ENCODE measurements at regions not wholly inside any gene's neighbourhood (a gene's known extent, or its start where the extent isn't known, plus 50 kb on each side); places are given as distances from the start of the nearest gene placed in this dataset.

- Mint-ChIP-seq H3K4me1 (ENCODE audit: low read depth) (no peaks in the 10 kb centered on the region), H3K9me3 (ENCODE audit: low read depth) (peaks cover 26% of the 10 kb centered on the region), H3K4me3 (ENCODE audit: low read depth) (no peak overlapping the region), H3K36me3 (ENCODE audit: insufficient read depth) (peaks cover 1% of the 10 kb centered on the region), H3K27ac (no peak overlapping the region), H3K27me3 (peaks cover 17% of the 10 kb centered on the region)
- no peak for TF ChIP-seq CTCF (IDR thresholded peaks at IDR 0.05; ENCODE audit: unreplicated experiment)
- no peak for DNase-seq (ENCODE audit: low spot score, unreplicated experiment)
Observed at GRCh38 chr1:30095451-30096025, 627.8 kb downstream of the MATN1 start.

- no peaks in the 10 kb centered on the region for H3K4me1 Mint-ChIP-seq (ENCODE audit: low read depth)
- peaks cover 1% of the 10 kb centered on the region for H3K36me3 Mint-ChIP-seq (ENCODE audit: insufficient read depth)
- no peak overlapping the region for H3K4me3 Mint-ChIP-seq (ENCODE audit: low read depth)
- peaks cover 16% of the 10 kb centered on the region for H3K27me3 Mint-ChIP-seq
- no peak for DNase-seq (ENCODE audit: low spot score, unreplicated experiment)
- TF ChIP-seq CTCF (IDR thresholded peaks at IDR 0.05; ENCODE audit: unreplicated experiment) = no peak
- H3K27ac Mint-ChIP-seq = no peak overlapping the region
- peaks cover 26% of the 10 kb centered on the region for H3K9me3 Mint-ChIP-seq (ENCODE audit: low read depth)
Observed at GRCh38 chr1:30095051-30095450, 628.3 kb downstream of the MATN1 start.

GRCh38 chr1:30092051-30092858 lies 631.1 kb downstream of the MATN1 start:
- Mint-ChIP-seq H3K4me3 (ENCODE audit: low read depth) (no peak overlapping the region), H3K27ac (no peak overlapping the region), H3K36me3 (ENCODE audit: insufficient read depth) (peaks cover 1% of the 10 kb centered on the region), H3K4me1 (ENCODE audit: low read depth) (no peaks in the 10 kb centered on the region), H3K9me3 (ENCODE audit: low read depth) (peaks cover 22% of the 10 kb centered on the region), H3K27me3 (peaks cover 13% of the 10 kb centered on the region)
- TF ChIP-seq CTCF (IDR thresholded peaks at IDR 0.05; ENCODE audit: unreplicated experiment) = no peak
- DNase-seq (ENCODE audit: low spot score, unreplicated experiment) = no peak

GRCh38 chr1:30090162-30090820 lies 633.1 kb downstream of the MATN1 start:
- Mint-ChIP-seq H3K27ac (no peak overlapping the region), H3K36me3 (ENCODE audit: insufficient read depth) (peaks cover 1% of the 10 kb centered on the region), H3K27me3 (peaks cover 17% of the 10 kb centered on the region), H3K9me3 (ENCODE audit: low read depth) (peaks cover 22% of the 10 kb centered on the region), H3K4me1 (ENCODE audit: low read depth) (no peaks in the 10 kb centered on the region), H3K4me3 (ENCODE audit: low read depth) (no peak overlapping the region)
- no peak for DNase-seq (ENCODE audit: low spot score, unreplicated experiment)
- no peak for TF ChIP-seq CTCF (IDR thresholded peaks at IDR 0.05; ENCODE audit: unreplicated experiment)

GRCh38 chr1:30089024-30089430 lies 634.4 kb downstream of the MATN1 start:
- Mint-ChIP-seq H3K4me1 (ENCODE audit: low read depth) (peaks cover 1% of the 10 kb centered on the region), H3K36me3 (ENCODE audit: insufficient read depth) (peaks cover 1% of the 10 kb centered on the region), H3K9me3 (ENCODE audit: low read depth) (peaks cover 22% of the 10 kb centered on the region), H3K27ac (no peak overlapping the region), H3K27me3 (peaks cover 17% of the 10 kb centered on the region), H3K4me3 (ENCODE audit: low read depth) (no peak overlapping the region)
- no peak for DNase-seq (ENCODE audit: low spot score, unreplicated experiment)
- no peak for TF ChIP-seq CTCF (IDR thresholded peaks at IDR 0.05; ENCODE audit: unreplicated experiment)

Measured in progenitor cell of endocrine pancreas (in vitro differentiated cells).